NT2/D1 (cell line): ENCODE measurements at regions not wholly inside any gene's neighbourhood (a gene's known extent, or its start where the extent isn't known, plus 50 kb on each side); places are given as distances from the start of the nearest gene placed in this dataset.

Experiments used
- SUZ12 ChIP-seq: IDR thresholded peaks from 2 replicates; pipeline ENCODE4 v1.6.1; 2011; ENCODE audit not compliant: insufficient read length, insufficient read depth; ENCODE audit errors: extremely low read depth
- ZNF274 ChIP-seq: IDR thresholded peaks from 2 replicates; pipeline ENCODE4 v1.6.1; 2011; ENCODE audit warnings: mild to moderate bottlenecking, low read depth, low read length

DNA sequence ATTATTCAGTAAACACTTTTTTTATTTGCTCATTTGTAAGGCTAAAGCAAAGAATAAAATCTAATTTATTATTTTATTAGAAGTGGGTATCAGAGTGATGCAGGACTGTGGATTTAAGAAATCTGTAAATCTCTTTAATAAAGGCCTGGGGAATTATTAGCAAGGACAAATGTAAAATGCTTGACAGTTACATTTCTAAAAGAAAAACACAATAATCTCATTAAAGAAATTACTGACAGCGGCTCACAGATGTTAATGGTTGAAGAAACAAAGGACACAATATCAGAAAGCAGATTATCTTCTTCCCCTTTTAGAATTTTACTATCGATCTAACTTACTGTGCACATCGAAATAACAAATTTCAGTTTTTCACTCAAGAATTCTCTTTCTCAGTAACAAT lies 262.1 kb upstream of the MEIS2 start:
- TF ChIP-seq SUZ12 (no peak), ZNF274 (no peak)
